HG03097 (cell line): ENCODE measurements at regions not wholly inside any gene's neighbourhood (a gene's known extent, or its start where the extent isn't known, plus 50 kb on each side); places are given as distances from the start of the nearest gene placed in this dataset.
"Not testable (repeated sequence)": the region's sequence is repeated elsewhere in the genome, so short reads cannot be mapped to it uniquely, and the experiment has no call there.

Source experiments
- ATAC-seq: cut with Tn5 transposase; IDR thresholded peaks from one replicate; pipeline ENCODE4 v1.9.1; 2021; ENCODE audit not compliant: unreplicated experiment, low FRiP score

GRCh38 chr3:82629937-82630336, 868.5 kb upstream of the GBE1 start:
- no peak for ATAC-seq

- ATAC-seq, result no peak
Measured at GRCh38 chr3:82628385-82629014, 867.1 kb upstream of the GBE1 start.

DNA sequence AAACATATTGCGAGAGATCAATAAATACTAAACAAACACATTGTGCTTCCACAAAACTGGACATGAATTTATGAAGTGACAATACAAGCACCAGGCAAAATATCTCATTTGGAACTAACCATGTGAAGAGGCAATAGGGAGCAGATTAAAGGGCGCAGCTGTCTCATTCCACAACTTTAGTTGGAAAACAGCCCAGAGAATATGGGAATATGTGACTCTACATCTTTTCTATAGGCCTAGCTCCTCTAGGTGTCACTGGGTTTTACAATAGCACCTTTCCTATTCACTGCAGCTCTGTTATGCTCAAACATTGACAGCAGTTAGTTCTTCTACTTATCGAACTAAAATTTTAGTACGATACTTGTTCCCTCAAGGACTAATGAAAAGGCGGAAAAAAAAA, 866.3 kb upstream of the GBE1 start:
- ATAC-seq, result no peak

DNA sequence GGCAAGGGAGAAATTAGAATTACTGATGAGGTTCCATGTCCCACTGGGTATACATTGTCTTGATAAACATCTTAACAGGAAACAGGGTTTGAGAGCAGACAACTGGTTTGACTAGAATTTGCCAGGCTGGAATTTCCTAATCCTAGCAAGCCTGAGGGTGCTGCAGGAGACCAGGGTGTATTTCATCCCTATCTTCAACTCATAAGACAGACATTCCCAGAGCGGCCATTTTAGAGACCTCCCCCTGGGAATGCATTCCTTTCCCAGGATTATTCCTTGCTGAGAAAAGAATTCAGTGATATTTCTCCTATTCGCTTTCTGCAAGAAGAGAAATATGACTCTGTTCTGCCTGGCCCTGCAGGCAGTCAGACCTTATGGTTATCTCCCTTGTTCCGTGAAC, 859.3 kb upstream of the GBE1 start:
- ATAC-seq, result not testable (repeated sequence)

DNA sequence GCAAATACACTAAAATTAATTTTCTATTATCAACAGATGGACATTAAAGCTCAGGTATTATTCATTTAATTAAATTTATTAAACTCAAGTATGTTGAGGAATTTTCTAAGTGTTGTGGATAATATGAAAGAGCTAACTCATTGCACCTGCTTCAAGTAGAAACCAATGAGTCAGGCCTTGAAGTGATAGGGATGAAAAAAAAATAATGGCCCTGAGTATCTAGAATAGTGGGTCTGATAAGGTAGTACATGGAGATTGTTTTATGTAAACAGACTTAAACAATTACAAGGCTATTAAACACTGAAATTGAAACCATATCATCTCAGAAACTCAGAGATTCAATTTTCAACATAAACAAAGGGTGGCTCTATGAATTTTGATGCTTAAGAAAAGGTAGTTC, 857.1 kb upstream of the GBE1 start:
- ATAC-seq, result no peak

DNA sequence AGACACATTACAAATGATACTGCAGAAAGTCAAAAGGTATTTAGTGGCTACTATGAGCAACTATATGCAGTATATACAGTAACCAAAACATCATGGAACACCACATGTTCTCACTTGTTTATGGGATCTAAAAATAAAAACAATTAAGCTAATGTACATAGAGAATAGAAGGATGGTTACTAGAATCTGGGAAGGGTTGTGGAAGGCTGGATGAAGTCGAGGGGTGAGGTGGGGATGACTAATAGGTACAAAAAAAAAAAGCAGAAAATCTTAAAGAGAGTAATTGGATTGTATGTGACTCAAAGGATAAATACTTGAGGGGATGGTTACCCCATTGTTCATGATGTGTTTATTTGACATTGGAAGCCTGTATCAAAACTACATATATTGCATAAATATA, 848.8 kb upstream of the GBE1 start:
- no peak for ATAC-seq

DNA sequence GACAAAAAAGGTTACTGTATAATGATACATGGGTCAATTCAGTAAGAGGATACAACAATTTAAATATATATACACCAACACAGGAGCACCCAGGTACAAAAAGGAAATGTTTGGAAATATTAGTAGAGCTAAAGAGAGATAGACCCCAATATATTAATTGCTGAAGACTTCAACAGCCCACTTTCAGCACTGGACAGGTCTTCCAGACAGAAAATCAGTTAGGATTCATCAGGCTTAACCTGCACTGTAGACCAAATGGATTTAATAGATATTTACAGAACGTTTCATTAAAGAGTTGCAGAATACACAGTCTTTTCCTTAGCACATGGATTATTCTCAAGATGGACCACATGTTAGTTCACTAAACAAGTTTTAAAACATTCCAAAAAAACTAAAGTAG, 845.9 kb upstream of the GBE1 start:
- no peak for ATAC-seq

- ATAC-seq, result no peak
Measured at GRCh38 chr3:82596805-82597204, 835.4 kb upstream of the GBE1 start.

DNA sequence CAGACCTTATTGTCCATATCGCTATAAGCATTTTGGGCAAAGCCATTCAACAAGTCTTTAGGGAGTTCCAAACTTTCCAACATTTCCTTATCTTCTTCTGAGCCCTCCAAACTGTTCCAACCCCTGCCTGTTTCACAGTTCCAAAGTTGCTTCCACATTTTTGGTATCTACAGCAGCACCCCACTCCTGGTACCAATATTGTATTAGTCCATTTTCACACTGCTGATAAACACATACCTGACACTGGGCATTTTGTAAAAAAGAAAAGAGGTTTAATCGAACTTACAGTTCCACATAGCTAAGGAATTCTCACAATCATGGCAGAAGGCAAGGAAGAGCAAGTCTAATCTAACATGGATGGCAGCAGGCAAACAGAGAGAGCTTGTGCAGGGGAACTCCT, 834.1 kb upstream of the GBE1 start:
- ATAC-seq, result no peak

GRCh38 chr3:82587174-82587573, 825.7 kb upstream of the GBE1 start:
- ATAC-seq, result no peak

DNA sequence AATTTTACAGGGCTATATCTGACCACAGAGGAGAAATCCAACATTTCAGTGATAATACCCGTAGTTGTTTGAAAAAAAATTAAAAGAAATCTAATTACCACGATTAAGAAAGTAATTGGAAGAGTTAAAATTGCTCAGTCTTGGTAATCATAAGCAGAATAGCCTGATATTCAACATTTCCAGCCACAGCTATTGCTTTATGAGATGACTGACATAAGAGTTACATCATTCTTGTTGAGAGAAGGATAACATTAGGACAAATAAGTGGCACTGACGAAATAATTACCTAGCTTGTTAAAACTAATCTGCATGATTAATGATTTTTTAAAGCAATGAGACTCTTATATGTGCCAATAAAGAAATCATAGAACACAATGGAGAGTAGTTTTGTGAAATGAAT, 825.0 kb upstream of the GBE1 start:
- ATAC-seq, result no peak

DNA sequence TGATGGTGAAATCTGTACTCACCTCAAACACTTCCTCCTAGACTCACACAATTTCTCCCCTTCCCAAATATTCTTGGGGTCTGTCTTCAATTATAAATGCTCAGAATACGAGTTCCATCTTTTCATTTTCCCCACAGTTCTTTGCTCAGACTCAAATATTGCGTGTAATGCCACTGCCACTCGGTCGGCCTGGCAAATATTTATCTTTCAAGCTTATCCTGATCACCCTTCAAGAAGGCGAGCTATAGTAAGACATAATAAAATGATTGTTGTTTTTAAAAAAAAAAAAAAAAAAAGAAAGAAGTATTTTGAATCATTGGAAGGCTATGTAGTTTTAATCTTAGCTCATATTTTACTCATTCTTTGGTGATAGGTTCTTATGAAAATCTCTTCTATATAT, 824.6 kb upstream of the GBE1 start:
- ATAC-seq, result not testable (repeated sequence)

- ATAC-seq, result not testable (repeated sequence)
Measured at GRCh38 chr3:82585591-82585990, 824.1 kb upstream of the GBE1 start.

DNA sequence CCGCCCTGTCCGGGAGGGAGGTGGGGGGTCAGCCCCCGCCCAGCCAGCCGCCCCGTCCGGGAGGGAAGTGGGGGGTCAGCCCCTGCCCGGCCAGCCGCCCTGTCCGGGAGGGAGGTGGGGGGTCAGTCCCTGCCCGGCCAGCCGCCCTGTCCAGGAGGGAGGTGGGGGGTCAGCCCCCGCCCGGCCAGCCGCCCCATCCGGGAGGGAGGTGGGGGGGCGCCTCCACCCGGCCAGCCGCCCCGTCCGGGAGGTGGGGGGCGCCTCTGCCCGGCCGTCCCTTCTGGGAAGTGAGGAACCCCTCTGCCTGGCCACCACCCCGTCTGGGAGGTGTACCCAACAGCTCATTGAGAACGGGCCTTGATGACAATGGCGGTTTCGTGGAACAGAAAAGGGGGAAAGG, 823.4 kb upstream of the GBE1 start:
- ATAC-seq, result not testable (repeated sequence)

DNA sequence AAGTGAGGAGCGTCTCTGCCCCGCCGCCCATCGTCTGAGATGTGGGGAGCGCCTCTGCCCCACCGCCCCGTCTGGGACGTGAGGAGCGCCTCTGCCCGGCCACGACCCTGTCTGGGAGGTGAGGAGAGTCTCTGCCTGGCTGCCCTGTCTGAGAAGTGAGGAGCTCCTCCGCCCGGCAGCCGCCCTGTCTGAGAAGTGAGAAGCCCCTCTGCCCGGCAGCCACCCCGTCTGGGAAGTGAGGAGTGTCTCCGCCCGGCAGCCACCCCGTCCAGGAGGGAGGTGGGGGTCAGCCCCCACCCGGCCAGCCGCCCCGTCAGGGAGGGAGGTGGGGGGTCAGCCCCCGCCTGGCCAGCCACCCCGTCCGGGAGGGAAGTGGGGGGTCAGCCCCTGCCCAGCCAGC, 823.0 kb upstream of the GBE1 start:
- not testable (repeated sequence) for ATAC-seq

DNA sequence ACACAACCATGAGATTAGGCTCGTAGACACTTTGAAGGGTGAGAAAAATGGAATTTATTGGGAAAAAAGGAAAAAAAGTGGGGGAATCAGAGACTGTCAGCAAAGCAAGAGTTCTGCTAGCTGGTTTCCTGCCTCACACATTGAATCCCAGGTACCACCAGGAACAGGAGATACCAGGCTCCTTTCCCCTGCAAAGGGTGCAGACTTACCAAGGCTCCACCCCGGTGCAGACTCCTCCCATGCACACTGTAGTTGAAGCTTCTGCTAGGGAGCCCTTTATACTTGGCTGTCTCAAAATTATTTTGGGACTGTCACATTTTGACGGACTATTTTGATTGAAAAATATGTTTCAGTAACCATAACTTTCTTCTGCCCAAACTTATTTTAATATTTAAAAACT, 819.9 kb upstream of the GBE1 start:
- no peak for ATAC-seq

DNA sequence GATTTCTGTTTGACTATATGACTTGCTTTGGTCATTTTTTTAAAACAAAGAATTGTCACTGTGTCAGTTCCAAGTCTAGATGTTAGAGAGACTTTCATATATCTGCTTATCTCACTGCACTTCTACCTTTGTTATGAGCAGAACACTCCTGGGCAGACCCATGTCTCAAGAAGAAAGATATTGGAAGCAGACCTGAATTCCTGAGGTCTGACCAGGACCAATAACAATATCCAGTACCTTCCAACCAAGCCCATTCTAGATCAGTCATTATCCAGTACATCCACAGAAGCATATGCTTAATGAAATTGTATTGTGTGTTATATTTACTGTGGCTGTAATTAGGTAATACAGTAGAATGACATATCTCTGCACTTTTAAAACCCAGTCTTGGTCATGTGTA, 811.3 kb upstream of the GBE1 start:
- no peak for ATAC-seq

DNA sequence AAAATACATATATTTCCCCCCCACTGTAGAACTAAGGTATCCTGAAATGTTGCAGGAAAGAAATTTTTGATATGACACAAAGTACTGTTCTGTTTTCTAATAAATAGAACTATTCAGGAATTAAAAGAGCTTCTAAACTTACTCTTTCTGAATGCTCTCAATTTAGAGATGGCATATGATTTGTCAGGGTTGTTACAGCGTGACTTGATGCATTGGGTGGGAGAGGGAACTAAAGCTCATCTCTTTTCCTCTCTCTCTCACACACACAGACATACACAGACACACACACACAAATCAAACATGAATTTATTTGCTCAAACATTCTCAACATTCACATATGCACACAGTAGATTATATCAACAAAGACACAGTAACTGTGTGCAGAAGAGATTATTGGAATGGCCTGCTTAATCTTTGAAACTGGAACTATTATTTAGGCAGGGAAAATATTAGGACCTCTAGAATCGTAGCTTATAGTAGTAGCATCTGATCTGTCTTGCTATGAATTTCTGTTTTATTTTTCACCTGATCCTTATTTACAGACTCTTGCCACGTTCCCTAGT, 807.4 kb upstream of the GBE1 start:
- ATAC-seq, result no peak

GRCh38 chr3:82567029-82567600, 805.7 kb upstream of the GBE1 start:
- ATAC-seq, result no peak

GRCh38 chr3:82562896-82563295, 801.5 kb upstream of the GBE1 start:
- no peak for ATAC-seq

DNA sequence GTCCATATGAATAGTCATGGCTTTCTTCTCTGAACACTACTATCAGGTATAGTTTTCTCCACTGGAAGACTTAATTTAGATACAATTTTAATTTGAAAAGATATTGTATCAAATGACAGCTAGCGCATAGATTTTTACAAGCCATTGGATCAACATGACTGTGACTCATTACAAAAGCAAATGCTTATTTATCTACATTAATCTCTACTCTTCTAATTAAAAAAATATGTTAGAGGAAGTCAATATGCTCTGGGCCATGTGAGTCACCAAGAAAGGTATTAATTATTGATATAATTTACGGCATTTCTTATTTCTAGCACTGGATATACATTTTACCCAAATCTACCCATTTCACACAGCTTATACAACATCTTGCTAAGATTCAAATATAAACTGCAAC, 800.3 kb upstream of the GBE1 start:
- ATAC-seq, result no peak

DNA sequence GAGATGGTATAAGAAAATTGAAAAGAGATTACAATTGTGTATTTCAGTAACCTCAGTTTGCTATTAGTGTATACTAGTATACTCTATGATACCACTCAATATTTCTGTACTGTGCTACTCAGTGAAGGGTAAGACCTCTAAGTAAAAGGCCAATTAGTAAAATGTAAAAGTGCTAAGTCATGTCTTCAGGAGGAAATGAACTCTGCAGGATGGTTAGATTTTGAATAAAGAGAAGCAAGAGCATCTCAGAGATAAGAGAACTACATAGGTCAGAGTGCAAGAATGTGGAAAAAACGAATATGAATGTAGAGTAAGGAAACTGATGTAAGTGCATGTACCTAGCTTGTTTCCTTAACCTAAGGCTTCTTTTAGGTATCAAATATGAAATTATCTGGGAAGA, 796.6 kb upstream of the GBE1 start:
- no peak for ATAC-seq

GRCh38 chr3:82556113-82556512, 794.7 kb upstream of the GBE1 start:
- ATAC-seq, result no peak
